ENCODE measurements at regions not wholly inside any gene's neighbourhood (a gene's known extent, or its start where the extent isn't known, plus 50 kb on each side); places are given as distances from the start of the nearest gene placed in this dataset.
"Not testable (repeated sequence)": the region's sequence is repeated elsewhere in the genome, so short reads cannot be mapped to it uniquely, and the experiment has no call there.

DNA sequence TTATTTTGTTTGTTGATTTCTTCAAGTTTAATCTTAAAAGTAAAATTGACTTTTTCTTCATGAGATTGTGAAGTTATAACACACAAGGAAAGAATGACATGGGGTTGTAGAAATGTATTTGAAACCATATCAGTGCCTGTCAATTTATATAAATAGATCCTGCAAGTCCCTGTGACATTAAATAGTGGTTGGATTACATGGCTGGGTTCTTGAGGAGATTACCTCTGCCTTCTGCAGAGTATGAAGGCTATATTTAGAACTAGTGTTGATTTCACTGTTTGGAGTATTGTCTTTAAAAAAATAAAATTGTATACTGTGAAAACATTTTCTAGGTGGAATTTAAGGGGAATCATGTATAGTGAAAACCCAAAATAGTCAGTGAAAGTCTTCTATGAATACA, 385.8 kb upstream of the SMIM30 start:
- Histone ChIP-seq H3K27me3 (ENCODE audit: insufficient read depth, low read length) (no peaks in the 10 kb centered on the region), H2AFZ (ENCODE audit: low read depth, low read length) (no peak overlapping the region), H3K36me3 (ENCODE audit: insufficient read depth, low read length) (no peaks in the 10 kb centered on the region), H3K4me3 (ENCODE audit: low read length) (no peak overlapping the region), H3K4me1 (ENCODE audit: insufficient read depth, low read length) (no peaks in the 10 kb centered on the region), H3K9me3 (ENCODE audit: low read length) (no peaks in the 10 kb centered on the region)

DNA sequence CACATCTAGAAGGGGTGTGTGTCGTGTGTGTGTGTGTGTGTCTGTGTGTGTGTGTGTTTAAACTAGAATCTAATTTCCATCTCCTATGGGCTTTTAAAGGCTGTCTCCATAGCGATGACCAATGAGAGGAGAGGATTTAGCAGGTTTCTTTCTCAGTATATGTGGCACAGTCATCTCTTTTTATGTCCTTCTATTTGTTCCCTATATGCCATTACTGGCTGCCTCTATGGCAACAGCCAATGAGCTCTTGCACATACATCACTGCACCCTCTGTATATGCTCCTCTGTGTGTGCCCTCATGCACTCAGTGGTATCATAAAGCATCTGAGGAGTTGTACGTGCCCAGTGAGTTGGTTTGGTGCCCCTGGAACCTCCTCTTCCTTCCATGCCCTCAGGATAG, 378.2 kb upstream of the SMIM30 start:
- not testable (repeated sequence) for H3K9me3 ChIP-seq (ENCODE audit: low read length); H2AFZ ChIP-seq (ENCODE audit: low read depth, low read length); H3K4me1 ChIP-seq (ENCODE audit: insufficient read depth, low read length); H3K27me3 ChIP-seq (ENCODE audit: insufficient read depth, low read length); H3K36me3 ChIP-seq (ENCODE audit: insufficient read depth, low read length); H3K4me3 ChIP-seq (ENCODE audit: low read length)

DNA sequence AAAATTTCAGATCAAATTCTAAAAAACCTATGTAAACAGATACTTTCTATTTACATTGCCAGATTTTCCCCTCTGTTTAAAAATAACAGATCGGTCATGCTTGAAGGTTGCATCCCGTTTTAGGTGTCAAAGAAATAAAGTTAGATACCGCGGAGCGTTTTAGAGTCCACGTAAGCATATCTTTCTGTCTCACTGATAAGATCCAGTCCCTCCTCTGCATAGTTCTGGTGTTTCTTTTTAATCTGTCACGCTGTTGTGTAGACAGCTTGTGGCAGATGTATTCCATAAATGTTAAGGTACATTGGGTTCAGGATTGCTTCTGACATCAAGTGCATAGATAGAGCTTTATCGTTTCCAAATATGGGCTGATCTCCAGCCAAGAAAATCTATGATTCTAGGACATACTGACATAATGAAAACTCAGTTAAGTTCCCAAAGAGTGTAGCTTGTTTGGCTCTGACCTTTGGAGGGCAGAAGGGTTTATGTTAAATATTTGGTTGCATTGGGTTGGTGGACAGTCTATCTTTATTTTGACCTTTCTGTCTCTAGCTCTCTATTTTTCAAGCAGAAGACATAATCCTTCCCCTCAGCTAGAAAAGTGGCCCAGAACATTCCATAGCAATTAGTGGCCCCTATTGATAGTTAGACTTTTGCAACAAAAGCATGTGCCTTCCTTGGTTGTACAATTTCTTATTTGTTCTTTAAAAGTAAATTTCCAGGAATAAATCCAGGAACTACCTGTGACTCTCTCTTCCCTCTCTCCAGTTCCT, 376.6 kb upstream of the SMIM30 start:
- H3K36me3 ChIP-seq (ENCODE audit: insufficient read depth, low read length); H3K9me3 ChIP-seq (ENCODE audit: low read length); H2AFZ ChIP-seq (ENCODE audit: low read depth, low read length); H3K4me3 ChIP-seq (ENCODE audit: low read length); H3K27me3 ChIP-seq (ENCODE audit: insufficient read depth, low read length); H3K4me1 ChIP-seq (ENCODE audit: insufficient read depth, low read length): not testable (repeated sequence)

DNA sequence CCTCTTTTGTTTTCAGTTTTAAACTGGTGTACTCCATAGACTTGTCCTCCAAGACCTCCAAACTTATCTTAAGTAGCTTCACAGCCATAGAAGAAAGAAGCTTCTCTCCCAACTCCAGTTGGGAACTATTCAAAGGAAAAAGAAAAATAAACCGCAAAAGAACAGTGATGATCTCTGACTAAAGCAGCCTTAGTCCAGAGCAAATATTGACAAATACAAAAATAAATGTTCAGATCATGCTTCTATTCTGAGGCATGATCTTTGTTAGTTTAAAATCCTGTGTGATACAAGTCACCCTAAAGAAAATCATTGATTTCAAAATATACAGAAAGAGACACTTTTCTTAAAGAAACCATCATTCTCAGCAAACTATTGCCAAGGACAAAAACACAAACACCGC, 373.0 kb upstream of the SMIM30 start:
- Histone ChIP-seq H3K36me3 (ENCODE audit: insufficient read depth, low read length) (no peaks in the 10 kb centered on the region), H3K4me3 (ENCODE audit: low read length) (no peak overlapping the region), H3K4me1 (ENCODE audit: insufficient read depth, low read length) (no peaks in the 10 kb centered on the region), H2AFZ (ENCODE audit: low read depth, low read length) (no peak overlapping the region), H3K9me3 (ENCODE audit: low read length) (peaks cover 3% of the 10 kb centered on the region), H3K27me3 (ENCODE audit: insufficient read depth, low read length) (no peaks in the 10 kb centered on the region)

DNA sequence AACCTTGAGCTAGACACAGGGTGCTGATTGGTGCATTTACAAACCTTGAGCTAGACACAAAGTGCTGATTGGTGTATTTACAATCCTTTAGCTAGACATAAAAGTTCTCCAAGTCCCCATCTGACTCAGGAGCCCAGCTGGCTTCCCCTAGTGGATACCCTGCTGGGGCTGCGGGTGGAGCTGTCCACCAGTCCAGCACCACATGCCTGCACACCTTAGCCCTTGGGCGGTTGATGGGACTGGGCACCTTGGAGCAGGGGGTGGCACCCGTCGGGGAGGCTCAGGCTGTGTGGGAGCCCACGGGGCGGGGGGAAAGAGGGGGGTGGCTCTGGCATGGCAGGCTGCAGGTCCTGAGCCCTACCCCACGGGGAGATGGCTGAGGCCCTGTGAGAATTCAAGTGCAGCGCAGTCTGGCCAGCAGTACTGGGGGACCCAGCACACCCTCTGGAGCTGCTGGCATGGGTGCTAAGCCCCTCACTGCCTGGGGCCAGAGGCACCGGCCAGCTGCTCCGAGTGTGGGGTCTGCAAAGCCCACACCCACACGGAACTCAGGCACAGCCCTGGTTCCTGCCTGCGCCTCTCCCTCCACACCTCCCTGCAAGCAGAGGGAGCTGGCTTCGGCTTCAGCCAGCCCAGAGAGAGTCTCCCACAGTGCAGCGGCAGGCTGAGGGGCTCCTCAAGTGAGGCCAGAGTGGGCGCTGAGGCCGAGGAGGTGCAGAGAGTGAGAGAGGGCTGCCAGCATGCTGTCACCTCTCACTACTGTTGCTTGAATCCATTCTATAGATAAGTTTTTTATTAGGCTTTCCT, 369.8 kb upstream of the SMIM30 start:
- no peaks in the 10 kb centered on the region for H3K27me3 ChIP-seq (ENCODE audit: insufficient read depth, low read length)
- H3K4me3 ChIP-seq (ENCODE audit: low read length), result no peak overlapping the region
- H2AFZ ChIP-seq (ENCODE audit: low read depth, low read length), result no peak overlapping the region
- H3K36me3 ChIP-seq (ENCODE audit: insufficient read depth, low read length), result no peaks in the 10 kb centered on the region
- H3K9me3 ChIP-seq (ENCODE audit: low read length), result peaks cover 3% of the 10 kb centered on the region
- H3K4me1 ChIP-seq (ENCODE audit: insufficient read depth, low read length), result no peaks in the 10 kb centered on the region

DNA sequence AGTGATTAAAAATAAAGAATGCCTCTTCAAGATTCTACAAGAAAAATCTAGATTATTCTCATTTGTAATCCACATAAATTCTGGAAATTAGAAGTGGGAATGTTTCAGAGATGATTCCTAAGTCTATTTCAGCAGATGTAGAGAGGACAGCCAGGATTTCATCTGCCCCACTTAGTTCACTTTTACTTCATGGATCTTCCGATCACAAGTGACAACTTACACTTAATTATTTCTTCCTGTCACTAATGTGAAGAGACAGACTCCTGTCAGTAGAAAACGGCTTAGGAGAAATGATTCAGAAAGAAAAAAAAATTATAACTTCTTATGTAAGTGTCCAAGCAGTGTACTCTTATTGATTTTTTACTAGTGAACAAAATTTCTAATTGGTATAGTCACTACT, 368.2 kb upstream of the SMIM30 start:
- H3K27me3 ChIP-seq (ENCODE audit: insufficient read depth, low read length), result no peaks in the 10 kb centered on the region
- no peak overlapping the region for H2AFZ ChIP-seq (ENCODE audit: low read depth, low read length)
- no peak overlapping the region for H3K4me3 ChIP-seq (ENCODE audit: low read length)
- H3K9me3 ChIP-seq (ENCODE audit: low read length), result peaks cover 3% of the 10 kb centered on the region
- H3K4me1 ChIP-seq (ENCODE audit: insufficient read depth, low read length), result no peaks in the 10 kb centered on the region
- H3K36me3 ChIP-seq (ENCODE audit: insufficient read depth, low read length), result no peaks in the 10 kb centered on the region

DNA sequence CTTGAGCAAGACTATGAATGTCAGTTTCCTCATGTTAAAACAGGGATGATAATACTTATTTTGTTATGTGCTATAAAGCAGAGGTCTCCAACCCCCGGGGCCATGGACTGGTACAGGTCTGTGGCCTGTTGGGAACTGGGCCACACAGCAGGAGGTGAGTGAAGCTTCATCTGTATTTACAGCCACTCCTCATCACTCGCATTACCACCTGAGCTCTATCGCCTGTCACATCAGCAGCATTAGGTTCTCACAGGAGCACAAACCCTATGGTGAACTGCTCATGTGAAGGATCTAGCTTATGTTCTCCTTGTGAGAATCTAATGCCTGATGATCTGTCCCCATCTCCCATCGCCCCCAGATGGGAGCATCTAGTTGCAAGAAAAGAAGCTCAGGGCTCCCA, 365.3 kb upstream of the SMIM30 start:
- H3K4me3 ChIP-seq (ENCODE audit: low read length), result no peak overlapping the region
- no peaks in the 10 kb centered on the region for H3K4me1 ChIP-seq (ENCODE audit: insufficient read depth, low read length)
- H3K27me3 ChIP-seq (ENCODE audit: insufficient read depth, low read length), result no peaks in the 10 kb centered on the region
- peaks cover 3% of the 10 kb centered on the region for H3K9me3 ChIP-seq (ENCODE audit: low read length)
- no peaks in the 10 kb centered on the region for H3K36me3 ChIP-seq (ENCODE audit: insufficient read depth, low read length)
- no peak overlapping the region for H2AFZ ChIP-seq (ENCODE audit: low read depth, low read length)

DNA sequence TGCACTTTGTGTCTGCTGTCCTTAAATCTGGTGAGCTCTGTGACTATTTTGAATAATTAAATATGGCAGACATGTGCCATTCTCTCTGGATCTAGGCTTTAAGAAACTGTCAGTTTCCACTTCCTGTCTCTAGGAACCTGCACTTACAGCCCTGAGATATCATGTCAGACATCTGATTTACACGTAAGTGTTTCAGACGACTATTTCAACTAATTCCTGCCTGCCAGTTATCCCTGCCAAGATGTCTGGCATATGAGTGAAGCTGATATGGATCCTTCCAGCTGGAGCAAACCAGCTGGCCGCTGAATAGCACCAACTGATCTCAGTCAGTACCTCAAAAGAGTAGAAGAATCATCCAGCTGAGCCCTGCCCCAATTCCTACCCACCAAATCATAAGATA, 362.2 kb upstream of the SMIM30 start:
- no peaks in the 10 kb centered on the region for H3K9me3 ChIP-seq (ENCODE audit: low read length)
- H2AFZ ChIP-seq (ENCODE audit: low read depth, low read length), result no peak overlapping the region
- no peaks in the 10 kb centered on the region for H3K27me3 ChIP-seq (ENCODE audit: insufficient read depth, low read length)
- no peaks in the 10 kb centered on the region for H3K4me1 ChIP-seq (ENCODE audit: insufficient read depth, low read length)
- H3K4me3 ChIP-seq (ENCODE audit: low read length), result no peak overlapping the region
- H3K36me3 ChIP-seq (ENCODE audit: insufficient read depth, low read length), result no peaks in the 10 kb centered on the region

DNA sequence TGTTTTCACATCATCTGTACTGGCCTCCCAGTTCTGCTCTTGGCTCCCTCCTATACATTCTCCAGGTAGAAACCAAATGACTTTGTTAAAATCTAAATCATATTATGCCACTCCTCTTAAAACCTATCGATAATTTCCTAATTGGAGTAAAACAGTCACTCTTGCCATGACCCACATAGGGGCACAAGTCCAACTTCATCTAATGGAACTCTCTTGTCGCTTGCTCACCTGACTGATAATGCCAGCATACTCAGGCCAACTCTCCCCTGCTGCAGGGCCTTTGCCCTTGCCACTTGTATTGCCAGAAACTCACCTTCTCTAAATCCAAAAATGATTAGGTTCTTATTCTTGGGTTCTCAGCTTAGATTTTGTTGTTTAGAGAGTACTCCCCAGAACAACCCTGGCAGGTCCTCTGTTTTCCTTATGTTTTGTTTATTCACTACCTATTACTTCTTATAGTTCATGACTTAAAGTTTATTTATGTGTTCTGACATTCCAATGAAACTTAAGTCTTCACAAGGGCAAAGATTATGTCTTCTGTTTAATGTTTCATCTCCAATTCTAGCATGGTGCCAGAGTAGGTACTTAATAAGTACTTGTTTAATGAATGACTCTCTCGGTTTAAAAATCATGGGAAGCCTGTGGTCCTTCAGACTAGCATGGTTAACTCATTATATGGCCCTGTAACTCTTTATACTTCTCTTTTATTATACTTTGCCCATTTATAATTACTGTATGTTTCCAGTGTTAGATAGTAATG, 345.9 kb upstream of the SMIM30 start:
- Histone ChIP-seq H3K36me3 (ENCODE audit: insufficient read depth, low read length) (no peaks in the 10 kb centered on the region), H3K4me1 (ENCODE audit: insufficient read depth, low read length) (no peaks in the 10 kb centered on the region), H3K4me3 (ENCODE audit: low read length) (no peak overlapping the region), H3K9me3 (ENCODE audit: low read length) (no peaks in the 10 kb centered on the region), H3K27me3 (ENCODE audit: insufficient read depth, low read length) (no peaks in the 10 kb centered on the region), H2AFZ (ENCODE audit: low read depth, low read length) (no peak overlapping the region)

DNA sequence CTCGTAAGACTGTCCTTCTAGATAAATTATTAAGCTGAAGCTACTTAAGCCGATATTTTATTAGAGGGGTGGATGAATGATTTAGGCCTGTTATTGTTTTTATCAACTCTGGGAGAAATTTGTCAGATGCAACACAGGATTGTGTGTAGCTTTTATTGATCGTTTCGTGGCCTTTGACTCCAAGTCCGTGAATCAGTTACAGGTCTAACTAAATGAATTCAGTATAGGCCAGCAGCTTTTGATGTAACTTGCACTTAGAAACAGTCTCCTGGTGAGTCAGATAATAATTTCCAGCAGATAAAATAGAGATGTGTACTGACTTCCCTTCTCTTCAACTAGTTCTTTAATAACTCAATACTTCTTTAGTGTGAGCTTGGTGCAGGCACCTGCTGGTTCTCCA, 341.7 kb upstream of the SMIM30 start:
- H3K27me3 ChIP-seq (ENCODE audit: insufficient read depth, low read length), result no peaks in the 10 kb centered on the region
- H3K36me3 ChIP-seq (ENCODE audit: insufficient read depth, low read length), result no peaks in the 10 kb centered on the region
- no peak overlapping the region for H3K4me3 ChIP-seq (ENCODE audit: low read length)
- no peak overlapping the region for H2AFZ ChIP-seq (ENCODE audit: low read depth, low read length)
- H3K9me3 ChIP-seq (ENCODE audit: low read length), result no peaks in the 10 kb centered on the region
- peaks cover under 1% of the 10 kb centered on the region for H3K4me1 ChIP-seq (ENCODE audit: insufficient read depth, low read length)

DNA sequence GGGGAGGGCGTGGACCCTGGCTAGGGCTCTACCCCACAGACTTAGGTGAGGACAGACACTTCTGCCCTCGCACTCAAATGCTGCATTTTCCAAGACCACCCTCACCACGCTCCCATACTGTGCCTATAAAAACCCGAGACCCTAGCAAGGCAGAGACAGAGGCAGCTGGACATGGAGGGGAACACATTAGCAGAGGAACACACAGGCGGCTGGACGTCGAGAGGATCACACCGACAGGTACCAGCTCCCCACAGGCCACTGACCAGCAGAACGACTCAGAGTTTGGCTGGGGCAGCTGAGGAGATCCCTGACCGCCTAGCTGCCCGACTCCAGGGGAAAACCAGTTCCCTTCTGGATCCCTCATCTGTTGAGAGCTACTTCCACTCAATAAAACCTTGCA, 338.2 kb upstream of the SMIM30 start:
- Histone ChIP-seq H3K27me3 (ENCODE audit: insufficient read depth, low read length) (no peaks in the 10 kb centered on the region), H2AFZ (ENCODE audit: low read depth, low read length) (no peak overlapping the region), H3K4me1 (ENCODE audit: insufficient read depth, low read length) (peaks cover 6% of the 10 kb centered on the region), H3K36me3 (ENCODE audit: insufficient read depth, low read length) (no peaks in the 10 kb centered on the region), H3K9me3 (ENCODE audit: low read length) (no peaks in the 10 kb centered on the region), H3K4me3 (ENCODE audit: low read length) (no peak overlapping the region)

DNA sequence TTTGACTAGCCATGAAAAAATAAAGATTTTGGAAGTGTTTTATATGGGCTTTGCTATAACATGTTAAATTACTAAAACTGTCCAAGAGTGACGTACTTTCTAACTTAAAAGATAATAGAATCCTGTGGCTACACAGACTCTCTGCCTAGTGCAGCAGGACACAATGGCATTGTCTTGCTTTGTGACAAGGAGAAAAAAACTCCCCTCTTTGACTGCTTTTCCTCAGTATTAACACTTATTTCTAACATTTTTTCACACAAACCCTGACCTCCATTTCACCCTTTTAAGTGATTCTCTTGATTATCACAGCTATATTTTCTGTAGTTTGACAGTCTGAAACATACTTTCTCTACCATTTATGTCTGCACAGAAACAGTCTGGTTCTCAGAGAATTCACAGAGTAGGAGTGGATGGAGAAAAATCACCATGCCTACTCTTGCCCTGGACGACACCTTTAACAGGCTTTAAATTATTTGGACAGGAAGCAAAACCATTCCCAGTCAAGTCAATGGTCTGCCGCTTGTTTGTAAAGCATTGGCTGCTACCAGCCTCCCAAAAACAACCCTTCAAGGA, 336.3 kb upstream of the SMIM30 start:
- Histone ChIP-seq H3K9me3 (ENCODE audit: low read length) (no peaks in the 10 kb centered on the region), H3K4me3 (ENCODE audit: low read length) (no peak overlapping the region), H3K27me3 (ENCODE audit: insufficient read depth, low read length) (no peaks in the 10 kb centered on the region), H2AFZ (ENCODE audit: low read depth, low read length) (no peak overlapping the region), H3K36me3 (ENCODE audit: insufficient read depth, low read length) (no peaks in the 10 kb centered on the region), H3K4me1 (ENCODE audit: insufficient read depth, low read length) (peaks cover 6% of the 10 kb centered on the region)

DNA sequence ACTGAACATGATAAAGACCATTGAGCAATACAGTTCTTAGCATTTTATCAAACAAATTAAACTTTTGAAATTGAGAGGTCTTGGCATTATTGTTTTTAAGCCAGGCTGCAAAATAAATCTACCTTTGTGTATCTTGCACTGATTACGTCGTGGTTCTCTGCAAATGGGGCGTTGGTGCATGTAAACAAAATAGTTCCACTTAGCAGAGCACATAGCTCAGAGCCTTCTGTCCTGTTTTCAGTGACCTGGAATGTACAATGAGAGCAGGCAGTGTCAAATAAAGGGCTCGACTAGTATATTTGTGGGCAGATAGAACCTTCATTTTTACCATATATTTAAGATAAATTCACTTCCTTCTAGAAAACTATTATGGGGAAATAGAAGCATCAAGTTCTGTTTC, 333.9 kb upstream of the SMIM30 start:
- no peak overlapping the region for H2AFZ ChIP-seq (ENCODE audit: low read depth, low read length)
- no peaks in the 10 kb centered on the region for H3K9me3 ChIP-seq (ENCODE audit: low read length)
- H3K4me1 ChIP-seq (ENCODE audit: insufficient read depth, low read length), result peaks cover 6% of the 10 kb centered on the region
- H3K27me3 ChIP-seq (ENCODE audit: insufficient read depth, low read length), result no peaks in the 10 kb centered on the region
- no peak overlapping the region for H3K4me3 ChIP-seq (ENCODE audit: low read length)
- no peaks in the 10 kb centered on the region for H3K36me3 ChIP-seq (ENCODE audit: insufficient read depth, low read length)
